ENCODE measurements at regions not wholly inside any gene's neighbourhood (a gene's known extent, or its start where the extent isn't known, plus 50 kb on each side); places are given as distances from the start of the nearest gene placed in this dataset.

DNA sequence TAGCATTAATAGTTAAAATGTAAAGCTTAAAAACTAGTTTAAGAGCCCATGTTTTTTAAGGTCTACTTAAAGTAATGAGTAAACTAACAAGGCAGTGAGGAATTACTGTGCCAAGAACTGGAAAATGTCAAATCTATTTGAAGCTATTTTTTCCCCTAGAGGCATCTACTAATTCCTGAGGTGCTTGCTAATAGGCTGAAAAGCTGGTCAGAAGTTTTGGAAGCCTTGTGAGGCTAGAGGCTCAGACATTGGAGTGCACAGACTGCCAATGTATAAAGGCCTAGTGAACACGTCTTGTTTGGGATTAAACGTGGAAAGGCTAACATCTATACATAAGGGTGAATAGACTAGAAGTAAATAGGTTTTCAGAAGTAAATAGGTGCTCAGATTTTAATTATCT, 136.5 kb upstream of the C11orf87 start:
- no peak overlapping the region for H3K4me3 Mint-ChIP-seq (ENCODE audit: unreplicated experiment)
- DNase-seq (ENCODE audit: low spot score) = no peak
- no peak overlapping the region for H3K27ac Mint-ChIP-seq (ENCODE audit: unreplicated experiment)
- no peaks in the 10 kb centered on the region for H3K9me3 Mint-ChIP-seq (ENCODE audit: unreplicated experiment)
- TF ChIP-seq, protein P1, sequence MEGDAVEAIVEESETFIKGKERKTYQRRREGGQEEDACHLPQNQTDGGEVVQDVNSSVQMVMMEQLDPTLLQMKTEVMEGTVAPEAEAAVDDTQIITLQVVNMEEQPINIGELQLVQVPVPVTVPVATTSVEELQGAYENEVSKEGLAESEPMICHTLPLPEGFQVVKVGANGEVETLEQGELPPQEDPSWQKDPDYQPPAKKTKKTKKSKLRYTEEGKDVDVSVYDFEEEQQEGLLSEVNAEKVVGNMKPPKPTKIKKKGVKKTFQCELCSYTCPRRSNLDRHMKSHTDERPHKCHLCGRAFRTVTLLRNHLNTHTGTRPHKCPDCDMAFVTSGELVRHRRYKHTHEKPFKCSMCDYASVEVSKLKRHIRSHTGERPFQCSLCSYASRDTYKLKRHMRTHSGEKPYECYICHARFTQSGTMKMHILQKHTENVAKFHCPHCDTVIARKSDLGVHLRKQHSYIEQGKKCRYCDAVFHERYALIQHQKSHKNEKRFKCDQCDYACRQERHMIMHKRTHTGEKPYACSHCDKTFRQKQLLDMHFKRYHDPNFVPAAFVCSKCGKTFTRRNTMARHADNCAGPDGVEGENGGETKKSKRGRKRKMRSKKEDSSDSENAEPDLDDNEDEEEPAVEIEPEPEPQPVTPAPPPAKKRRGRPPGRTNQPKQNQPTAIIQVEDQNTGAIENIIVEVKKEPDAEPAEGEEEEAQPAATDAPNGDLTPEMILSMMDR (IDR thresholded peaks at IDR 0.05; ENCODE audit: unreplicated experiment) = no peak
- no peaks in the 10 kb centered on the region for H3K27me3 Mint-ChIP-seq (ENCODE audit: unreplicated experiment)
- no peaks in the 10 kb centered on the region for H3K36me3 Mint-ChIP-seq (ENCODE audit: low read depth, unreplicated experiment)
- no peaks in the 10 kb centered on the region for H3K4me1 Mint-ChIP-seq (ENCODE audit: unreplicated experiment)

DNA sequence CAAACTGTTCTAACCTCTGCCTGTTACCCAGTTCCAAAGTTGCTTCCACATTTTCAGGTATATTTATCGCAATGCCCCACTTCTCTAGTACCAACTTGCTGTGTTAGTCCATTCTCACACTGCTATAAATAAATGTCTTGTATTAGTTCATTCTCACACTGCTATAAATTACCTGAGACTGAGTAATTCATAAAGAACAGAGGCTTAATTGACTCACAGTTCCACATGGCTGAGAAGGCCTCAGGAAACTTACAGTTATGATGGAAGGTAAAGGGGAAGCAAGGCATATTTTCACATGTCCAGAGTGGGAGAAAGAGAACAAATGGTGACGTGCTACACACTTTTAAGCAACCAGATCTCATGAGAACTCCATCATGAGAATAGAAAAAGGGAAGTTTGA, 130.4 kb upstream of the C11orf87 start:
- H3K27ac Mint-ChIP-seq (ENCODE audit: unreplicated experiment) = no peak overlapping the region

DNA sequence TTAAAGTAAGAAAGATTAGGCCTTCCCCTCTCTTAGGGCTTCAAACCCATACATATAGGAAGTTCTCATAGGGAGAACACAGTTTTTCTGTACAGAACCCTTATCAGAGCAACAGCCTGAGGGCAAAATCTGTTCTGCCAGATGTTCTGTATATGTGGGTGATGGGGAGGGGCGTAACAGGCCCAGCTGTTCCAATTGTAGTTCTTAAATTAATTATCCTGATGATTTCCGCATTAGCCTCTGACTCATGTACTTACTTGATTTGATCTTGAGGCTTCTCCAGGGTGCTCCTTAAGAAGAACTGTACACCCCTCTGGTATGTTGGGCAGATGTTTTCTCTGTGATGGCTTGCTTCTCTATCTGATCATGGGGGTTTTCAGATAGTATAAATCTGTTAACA, 123.1 kb upstream of the C11orf87 start:
- Mint-ChIP-seq H3K4me3 (ENCODE audit: unreplicated experiment) (no peak overlapping the region), H3K27me3 (ENCODE audit: unreplicated experiment) (no peaks in the 10 kb centered on the region), H3K27ac (ENCODE audit: unreplicated experiment) (no peak overlapping the region), H3K36me3 (ENCODE audit: low read depth, unreplicated experiment) (no peaks in the 10 kb centered on the region), H3K4me1 (ENCODE audit: unreplicated experiment) (no peaks in the 10 kb centered on the region), H3K9me3 (ENCODE audit: unreplicated experiment) (no peaks in the 10 kb centered on the region)
- DNase-seq (ENCODE audit: low spot score) = no peak
- TF ChIP-seq, protein P1 (IDR thresholded peaks at IDR 0.05; ENCODE audit: unreplicated experiment) = no peak

More for the DNA sequence above, 130.4 kb upstream of the C11orf87 start:
- no peaks in the 10 kb centered on the region for H3K4me1 Mint-ChIP-seq (ENCODE audit: unreplicated experiment)
- no peak overlapping the region for H3K4me3 Mint-ChIP-seq (ENCODE audit: unreplicated experiment)
- no peak for DNase-seq (ENCODE audit: low spot score)
- TF ChIP-seq, protein P1 (IDR thresholded peaks at IDR 0.05; ENCODE audit: unreplicated experiment) = no peak
- no peaks in the 10 kb centered on the region for H3K9me3 Mint-ChIP-seq (ENCODE audit: unreplicated experiment)
- no peaks in the 10 kb centered on the region for H3K36me3 Mint-ChIP-seq (ENCODE audit: low read depth, unreplicated experiment)
- H3K27me3 Mint-ChIP-seq (ENCODE audit: unreplicated experiment) = no peaks in the 10 kb centered on the region

DNA sequence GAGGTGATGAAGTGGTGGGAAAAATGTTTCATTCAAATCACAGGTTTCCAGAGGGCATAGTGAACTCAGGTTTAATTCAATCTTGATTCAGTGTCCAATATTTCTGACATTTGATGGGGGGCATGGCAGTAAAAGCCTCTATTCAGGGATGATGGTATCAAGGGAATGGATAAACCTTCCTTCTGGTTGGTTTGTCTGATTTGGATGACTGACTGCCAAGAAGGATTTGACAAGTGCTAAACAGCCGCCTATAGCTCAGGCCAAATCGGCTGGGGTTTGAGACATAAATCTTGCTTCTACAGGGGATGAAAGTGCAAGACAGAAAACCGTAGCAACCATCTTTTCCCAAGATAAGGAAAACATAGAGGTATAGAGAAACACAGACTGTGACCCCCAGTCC, 121.8 kb upstream of the C11orf87 start:
- no peaks in the 10 kb centered on the region for H3K9me3 Mint-ChIP-seq (ENCODE audit: unreplicated experiment)
- no peaks in the 10 kb centered on the region for H3K4me1 Mint-ChIP-seq (ENCODE audit: unreplicated experiment)
- no peak overlapping the region for H3K27ac Mint-ChIP-seq (ENCODE audit: unreplicated experiment)
- DNase-seq (ENCODE audit: low spot score) = no peak
- H3K27me3 Mint-ChIP-seq (ENCODE audit: unreplicated experiment) = no peaks in the 10 kb centered on the region
- H3K4me3 Mint-ChIP-seq (ENCODE audit: unreplicated experiment) = no peak overlapping the region
- TF ChIP-seq, protein P1 (IDR thresholded peaks at IDR 0.05; ENCODE audit: unreplicated experiment) = no peak
- no peaks in the 10 kb centered on the region for H3K36me3 Mint-ChIP-seq (ENCODE audit: low read depth, unreplicated experiment)

DNA sequence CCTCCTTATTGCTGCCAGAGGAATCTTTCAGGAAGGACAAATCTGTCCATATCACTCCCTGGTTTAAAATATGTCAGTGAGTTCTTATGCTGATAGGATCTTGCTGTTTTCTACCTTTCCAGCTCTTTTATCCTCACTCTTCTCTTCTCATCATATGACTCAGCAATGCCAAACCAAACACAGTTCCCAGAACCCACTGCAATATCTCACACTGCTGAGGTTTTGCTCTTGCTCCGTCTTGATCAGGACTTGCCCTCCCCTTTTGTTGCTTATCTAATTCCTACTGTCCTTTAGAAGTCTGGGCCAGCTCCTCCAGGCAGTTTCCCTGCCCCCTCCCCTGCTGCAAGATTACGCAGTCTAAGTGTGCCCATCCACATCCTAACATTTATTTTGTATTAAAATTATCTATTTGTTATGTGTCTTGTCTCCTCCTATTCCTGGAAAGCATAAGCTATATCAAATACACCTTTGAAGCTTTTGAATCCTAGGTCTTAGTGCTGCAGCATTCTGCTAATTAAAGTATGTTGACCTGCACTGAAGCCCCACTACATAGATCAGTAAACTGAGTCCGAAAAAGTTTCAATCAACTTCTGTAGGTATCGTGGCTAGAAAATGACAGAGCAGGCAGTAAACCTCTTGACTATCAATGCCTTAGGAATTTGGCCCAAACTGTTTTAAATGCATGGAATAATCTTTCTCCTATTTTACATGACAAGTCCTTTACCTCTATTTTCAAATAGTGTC, 119.2 kb upstream of the C11orf87 start:
- TF ChIP-seq, protein P1 (IDR thresholded peaks at IDR 0.05; ENCODE audit: unreplicated experiment) = no peak
- H3K27me3 Mint-ChIP-seq (ENCODE audit: unreplicated experiment) = no peaks in the 10 kb centered on the region
- DNase-seq (ENCODE audit: low spot score) = no peak
- no peaks in the 10 kb centered on the region for H3K36me3 Mint-ChIP-seq (ENCODE audit: low read depth, unreplicated experiment)
- no peak overlapping the region for H3K27ac Mint-ChIP-seq (ENCODE audit: unreplicated experiment)
- H3K4me1 Mint-ChIP-seq (ENCODE audit: unreplicated experiment) = no peaks in the 10 kb centered on the region
- H3K9me3 Mint-ChIP-seq (ENCODE audit: unreplicated experiment) = no peaks in the 10 kb centered on the region
- H3K4me3 Mint-ChIP-seq (ENCODE audit: unreplicated experiment) = no peak overlapping the region
